Mucosa of gallbladder (tissue), 1 donor: ENCODE measurements at regions not wholly inside any gene's neighbourhood (a gene's known extent, or its start where the extent isn't known, plus 50 kb on each side); places are given as distances from the start of the nearest gene placed in this dataset.
"Not testable (repeated sequence)": the region's sequence is repeated elsewhere in the genome, so short reads cannot be mapped to it uniquely, and the experiment has no call there.

Experiments used
- DNase-seq: peaks from one replicate; pipeline ENCODE4 v3.0.0-alpha.2; 2020; ENCODE audit warnings: low spot score
- donor health status: DM: no; HTN: no; CAD: no.

DNA sequence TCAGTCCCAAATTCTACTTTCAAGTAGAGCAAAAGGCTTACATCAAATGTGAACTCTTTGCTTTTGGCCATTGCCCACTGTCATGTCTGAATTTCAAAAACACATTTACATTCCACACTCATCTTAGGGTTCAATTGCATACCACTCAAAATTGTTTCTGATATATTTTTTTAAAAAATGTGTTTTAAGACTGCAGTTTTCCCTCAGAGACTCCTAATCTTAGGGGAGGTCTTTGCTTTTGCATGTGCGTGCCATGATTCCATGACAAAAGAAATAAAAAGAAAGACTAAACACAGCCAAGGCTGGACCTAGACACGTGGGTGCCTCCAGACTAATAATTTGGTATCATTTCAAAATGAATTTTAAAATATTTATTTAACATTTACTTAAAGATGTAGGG lies 396.8 kb upstream of the RASGRP1 start:
- DNase-seq: no peak

DNA sequence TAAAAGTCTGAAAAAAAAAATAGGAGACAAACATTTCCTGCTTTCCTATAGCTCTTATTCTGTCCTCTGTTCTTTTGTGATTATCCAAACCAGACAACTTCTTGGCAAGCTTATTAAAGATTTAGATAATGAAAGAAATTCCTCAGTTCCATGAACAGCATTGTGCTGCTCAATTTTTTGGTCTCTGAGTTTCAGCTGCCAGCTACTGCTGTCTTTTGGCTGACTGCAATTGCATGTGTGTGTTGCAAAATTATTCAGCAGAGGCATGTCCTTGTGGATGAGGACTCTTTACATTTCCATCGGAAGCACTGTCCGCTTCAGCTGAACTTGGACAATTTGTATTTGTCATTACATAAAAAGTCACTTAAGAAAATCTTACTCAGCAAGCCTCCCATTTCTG lies 397.3 kb upstream of the RASGRP1 start:
- DNase-seq: no peak

DNA sequence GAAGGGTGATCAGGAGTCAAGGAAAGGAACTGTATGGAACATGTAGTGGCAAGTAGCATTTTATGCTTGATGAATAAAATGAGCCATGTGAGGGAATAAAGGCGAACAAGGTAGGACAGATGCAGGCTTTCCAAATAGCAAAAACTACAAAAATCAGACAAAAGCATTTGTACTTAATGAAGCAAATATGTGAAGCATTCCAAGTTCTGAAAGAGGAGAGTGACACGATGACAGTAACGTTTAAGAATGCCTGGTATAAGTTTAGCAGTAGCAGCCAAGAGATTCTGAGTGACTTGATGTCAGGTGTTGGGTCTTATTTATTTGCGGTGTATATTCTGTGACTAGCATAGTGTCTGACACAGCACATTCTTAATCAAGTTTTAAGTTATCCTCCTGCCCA lies 408.2 kb upstream of the RASGRP1 start:
- DNase-seq: no peak

DNA sequence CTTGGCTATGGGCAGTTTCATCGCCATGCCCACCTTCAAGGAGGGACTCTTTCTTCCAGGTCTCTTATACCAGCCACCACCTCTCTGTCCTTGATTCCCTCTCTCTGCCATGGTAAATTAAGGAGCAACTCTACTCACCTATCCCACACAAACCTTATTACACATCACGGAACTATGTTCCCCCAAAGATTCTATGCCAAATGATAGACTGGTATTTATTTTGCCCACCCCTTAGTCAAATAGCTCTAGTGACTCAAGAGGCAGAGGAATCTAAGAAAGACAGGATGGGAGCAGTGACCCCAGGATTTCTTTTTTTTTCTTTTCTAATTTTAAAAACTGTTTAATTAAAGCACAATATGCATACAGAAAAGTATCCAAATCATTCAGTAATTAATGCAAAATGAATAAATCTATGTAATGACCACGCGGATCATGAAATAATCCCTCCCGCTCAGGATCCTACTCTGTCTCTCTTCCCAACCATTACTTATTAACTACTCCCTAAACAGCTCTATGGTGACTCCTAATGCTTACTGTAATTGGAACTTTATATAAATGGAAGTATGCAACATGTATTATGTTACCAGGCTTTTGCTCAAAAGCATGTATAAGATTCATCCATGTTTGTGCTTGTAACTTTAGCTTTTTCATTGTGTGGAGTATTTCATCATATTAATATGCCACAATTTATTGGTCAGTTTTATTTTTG lies 410.8 kb upstream of the RASGRP1 start:
- DNase-seq: no peak

GRCh38 chr15:38991126-38991525 lies 426.5 kb upstream of the RASGRP1 start:
- no peak for DNase-seq

DNA sequence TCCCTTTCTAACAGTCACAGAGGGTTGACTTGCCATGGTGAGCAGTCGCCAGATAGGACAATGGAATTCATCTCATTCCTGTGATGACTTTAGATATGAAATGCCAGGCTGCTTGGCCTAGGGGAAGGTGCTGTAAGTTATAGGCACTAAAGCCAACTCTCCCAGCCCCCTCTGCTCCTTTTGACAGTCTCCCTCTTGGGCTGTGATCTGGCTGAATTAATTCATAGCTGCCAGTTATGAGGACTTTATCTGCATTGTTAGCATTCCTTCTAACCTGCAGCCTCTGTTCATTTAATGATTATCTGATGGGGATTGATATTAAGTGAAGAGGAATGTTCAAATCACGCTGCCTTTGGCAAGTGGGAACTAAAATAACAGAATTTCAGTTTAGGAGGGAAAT lies 427.1 kb upstream of the RASGRP1 start:
- no peak for DNase-seq

DNA sequence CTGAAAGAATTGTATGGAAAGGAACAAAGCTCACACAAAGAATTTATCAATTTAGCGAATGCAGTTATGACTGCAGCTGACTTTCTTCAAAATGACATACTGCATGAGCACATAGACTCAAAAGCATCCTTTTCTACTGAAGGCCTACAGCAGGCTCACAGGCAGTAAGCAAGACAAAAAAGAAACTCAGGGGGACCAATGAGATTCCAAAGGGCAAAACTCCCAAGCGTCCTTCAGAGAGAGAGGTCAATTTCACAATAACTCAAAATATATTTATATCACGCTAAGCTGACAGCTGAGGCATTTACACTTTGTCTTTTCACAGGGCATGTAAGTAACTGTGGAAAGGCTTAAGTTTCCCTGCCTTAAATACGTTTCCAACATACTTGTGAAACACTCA lies 427.9 kb upstream of the RASGRP1 start:
- DNase-seq: no peak

DNA sequence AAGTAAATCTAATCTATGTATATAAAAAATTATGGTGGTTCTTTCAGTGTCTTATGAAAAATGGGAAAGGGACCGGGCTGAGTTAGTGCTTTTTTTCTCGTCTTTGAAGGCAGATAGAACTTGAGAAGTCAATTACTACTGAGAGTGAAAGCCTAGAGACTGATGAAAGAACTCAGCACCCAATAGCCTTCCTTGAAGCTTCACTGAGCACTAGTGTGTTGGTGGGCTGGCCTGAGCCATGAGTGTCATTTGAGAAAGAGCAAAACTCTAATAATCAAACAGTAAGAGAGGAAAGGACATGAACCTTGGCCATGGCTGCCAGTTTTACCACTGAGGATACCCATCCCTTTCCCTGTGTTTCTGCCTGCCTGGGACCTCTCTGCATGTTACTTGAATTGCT lies 428.3 kb upstream of the RASGRP1 start:
- DNase-seq: no peak

DNA sequence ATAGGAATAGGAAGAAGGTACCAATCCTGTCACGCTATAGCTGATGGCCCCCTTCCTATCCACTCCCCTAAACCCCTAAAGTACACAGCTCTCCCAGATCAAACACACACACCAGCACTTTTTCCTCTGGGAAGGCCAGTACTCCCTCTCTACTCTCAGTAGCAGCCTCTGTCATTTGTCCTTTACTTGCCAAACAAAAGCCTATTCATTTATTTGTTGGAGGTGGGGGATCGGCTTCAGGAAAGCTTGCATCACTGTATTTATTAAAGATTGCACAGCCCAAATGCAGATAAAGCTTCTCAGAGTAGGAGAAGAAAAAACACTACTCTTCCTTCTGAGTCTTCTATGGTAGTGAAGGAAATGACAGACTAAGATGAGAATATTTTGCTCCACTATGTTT lies 429.7 kb upstream of the RASGRP1 start:
- DNase-seq: no peak

DNA sequence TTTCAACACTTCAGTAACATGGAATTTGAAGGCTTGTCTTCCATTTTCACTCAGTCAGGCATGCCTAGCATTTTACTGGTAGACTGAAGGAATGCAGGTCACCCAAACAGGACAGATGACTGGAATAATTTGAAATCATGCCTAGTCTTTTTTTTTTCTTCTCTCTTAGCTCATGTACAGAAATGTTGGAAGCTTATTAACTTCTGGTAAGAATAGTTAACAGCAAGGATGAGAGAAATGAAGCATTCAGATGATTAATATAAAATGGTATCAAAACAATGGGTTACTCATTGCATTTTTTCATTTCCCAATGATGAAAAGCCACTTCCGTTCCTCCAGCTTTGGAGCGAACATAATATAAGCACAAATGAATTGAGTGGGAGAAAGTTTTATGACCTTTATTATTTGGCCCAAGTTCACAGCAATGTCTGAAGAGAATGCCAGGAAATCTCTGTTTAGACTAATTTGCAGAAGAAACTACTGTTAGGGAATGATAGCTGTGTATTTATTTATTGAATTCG lies 431.6 kb upstream of the RASGRP1 start:
- DNase-seq: no peak

GRCh38 chr15:38997841-38998240 lies 433.2 kb upstream of the RASGRP1 start:
- no peak for DNase-seq

DNA sequence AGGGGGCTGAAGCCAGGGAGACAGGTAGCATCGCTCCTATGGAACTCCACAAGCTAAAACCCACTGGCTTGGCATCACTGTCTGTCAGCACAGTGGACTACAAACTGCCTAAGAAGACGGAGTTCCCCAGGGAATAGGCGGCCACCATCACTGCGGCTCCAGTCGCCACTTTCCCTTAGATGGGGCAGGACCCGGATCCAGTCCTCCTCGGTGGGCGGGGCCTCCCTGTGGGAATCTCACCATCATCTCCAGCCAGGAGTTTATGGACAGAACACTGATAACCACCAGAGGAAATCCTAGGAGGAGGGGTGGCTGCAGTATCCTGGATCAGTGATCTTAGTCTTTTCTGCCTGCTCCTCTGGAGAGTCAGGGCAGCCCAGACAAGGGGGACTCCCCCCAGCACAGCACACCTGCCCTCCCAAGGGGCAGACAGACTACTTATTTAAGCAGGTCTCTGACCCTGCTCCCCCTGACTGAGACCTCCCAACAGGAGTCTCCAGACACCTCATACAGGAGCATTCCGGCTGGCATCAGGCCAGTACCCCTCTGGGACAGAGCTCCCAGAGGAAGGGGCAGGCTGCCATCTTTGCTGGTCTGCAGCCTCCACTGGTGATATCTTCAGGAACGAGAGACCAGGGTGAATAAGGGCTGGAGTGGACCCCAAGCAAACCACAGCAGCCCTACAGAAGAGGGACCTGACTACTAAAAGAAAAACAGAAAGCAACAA lies 435.6 kb upstream of the RASGRP1 start:
- no peak for DNase-seq

- no peak for DNase-seq
These were observed 445.1 kb upstream of the RASGRP1 start for GRCh38 chr15:39009740-39010139.

GRCh38 chr15:39011066-39011465 lies 446.5 kb upstream of the RASGRP1 start:
- not testable (repeated sequence) for DNase-seq

DNA sequence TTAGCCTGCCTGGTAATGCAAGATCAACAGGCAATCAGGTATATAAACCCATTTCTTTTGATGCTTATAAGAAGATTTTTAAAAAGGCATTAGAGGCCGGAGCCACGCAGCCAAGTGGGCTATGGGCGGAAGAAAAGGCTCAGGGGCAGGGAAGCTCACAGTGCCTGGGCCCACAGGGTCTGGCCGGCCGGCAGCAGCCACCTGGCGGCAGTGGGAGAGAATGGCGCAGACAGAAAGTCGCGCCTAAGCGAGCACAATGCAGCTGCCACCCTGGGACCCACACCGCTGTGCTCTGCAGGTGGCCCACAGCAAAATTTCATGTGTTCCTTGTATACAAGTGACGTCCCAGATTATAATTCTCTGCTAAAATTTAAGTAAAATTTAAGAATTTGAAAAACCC lies 448.6 kb upstream of the RASGRP1 start:
- no peak for DNase-seq

DNA sequence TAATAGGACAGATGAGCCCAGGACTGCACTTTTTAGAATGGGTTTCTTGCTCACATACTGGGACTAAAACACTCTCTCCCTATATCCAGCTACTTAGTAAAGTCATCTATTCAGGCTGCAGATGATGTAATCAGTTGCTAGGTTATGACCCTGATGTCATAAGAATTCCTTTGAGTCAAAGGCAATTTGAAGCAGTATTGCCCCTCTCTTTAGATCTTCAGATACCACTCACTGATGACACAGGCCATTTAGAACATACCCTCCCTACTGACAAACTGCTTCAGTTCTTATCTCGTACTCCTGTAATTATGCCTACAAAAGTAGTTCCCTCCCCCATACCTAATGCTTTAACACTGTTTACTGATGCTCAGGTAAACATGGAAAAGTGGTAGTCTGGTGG lies 450.1 kb upstream of the RASGRP1 start:
- no peak for DNase-seq

DNA sequence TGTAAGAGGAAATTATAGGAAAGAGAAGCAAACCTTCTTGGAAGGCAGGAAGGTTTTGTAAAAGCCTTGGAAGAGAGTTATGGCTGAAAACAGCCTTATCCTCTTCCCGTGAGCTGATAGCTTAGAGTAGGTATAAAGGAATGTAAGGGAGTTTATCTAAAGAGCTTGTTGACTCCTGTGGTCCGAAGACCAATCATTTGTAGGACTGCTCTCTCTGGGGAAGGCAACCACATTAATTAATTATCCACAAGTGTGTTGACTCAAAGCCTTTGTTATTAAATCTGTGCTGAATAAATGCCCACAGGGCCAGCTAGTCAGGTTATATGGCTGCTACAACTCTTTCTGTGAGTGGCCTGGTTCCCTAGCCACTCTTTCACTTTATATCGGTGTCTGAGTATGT lies 452.1 kb upstream of the RASGRP1 start:
- no peak for DNase-seq

DNA sequence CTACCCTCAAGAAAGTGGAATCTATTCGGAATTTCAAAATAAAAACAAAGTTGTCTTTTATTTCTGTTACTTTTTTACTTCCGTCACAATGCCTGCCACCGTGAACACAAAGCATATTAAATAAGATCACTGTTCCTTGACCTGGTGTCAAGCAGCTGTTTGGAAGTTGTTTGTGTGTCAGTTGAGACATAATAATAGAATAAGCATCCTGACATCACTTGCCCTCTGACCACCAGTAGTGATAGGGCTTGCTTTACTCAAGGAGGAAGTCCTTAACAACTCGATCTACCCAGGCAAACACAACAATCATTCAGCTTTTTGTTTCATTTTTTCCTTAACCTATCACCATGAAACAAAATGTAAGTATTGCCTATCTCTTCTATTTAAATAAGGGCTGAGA lies 454.4 kb upstream of the RASGRP1 start:
- no peak for DNase-seq

DNA sequence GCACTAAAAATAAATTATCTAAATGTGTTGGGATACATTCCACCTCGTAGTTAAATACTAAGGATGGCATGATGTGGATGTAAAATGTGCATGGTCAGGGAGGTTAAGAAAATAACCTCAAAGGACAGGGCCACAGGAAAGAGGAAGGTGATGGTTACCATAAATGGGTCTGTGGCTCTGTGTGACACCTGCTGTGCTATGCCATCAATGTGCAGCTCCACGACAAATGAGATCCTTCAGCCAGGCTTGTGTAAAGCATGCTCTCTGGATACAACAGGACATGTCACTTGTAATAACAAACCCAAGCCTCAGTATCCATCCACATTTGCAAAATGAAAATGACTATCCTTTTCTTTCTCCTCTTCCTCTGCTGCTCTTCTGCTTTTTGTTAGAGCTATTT lies 456.7 kb upstream of the RASGRP1 start:
- no peak for DNase-seq

- no peak for DNase-seq
These were observed 458.1 kb upstream of the RASGRP1 start for GRCh38 chr15:39022532-39023305.

GRCh38 chr15:39025321-39025720 lies 460.7 kb upstream of the RASGRP1 start:
- DNase-seq: no peak

- DNase-seq: no peak
These were observed 461.3 kb upstream of the RASGRP1 start for GRCh38 chr15:39025881-39026280.

GRCh38 chr15:39028069-39028468 lies 463.5 kb upstream of the RASGRP1 start:
- no peak for DNase-seq
